ENCODE measurements at regions not wholly inside any gene's neighbourhood (a gene's known extent, or its start where the extent isn't known, plus 50 kb on each side); places are given as distances from the start of the nearest gene placed in this dataset.
"Not testable (repeated sequence)": the region's sequence is repeated elsewhere in the genome, so short reads cannot be mapped to it uniquely, and the experiment has no call there.

DNA sequence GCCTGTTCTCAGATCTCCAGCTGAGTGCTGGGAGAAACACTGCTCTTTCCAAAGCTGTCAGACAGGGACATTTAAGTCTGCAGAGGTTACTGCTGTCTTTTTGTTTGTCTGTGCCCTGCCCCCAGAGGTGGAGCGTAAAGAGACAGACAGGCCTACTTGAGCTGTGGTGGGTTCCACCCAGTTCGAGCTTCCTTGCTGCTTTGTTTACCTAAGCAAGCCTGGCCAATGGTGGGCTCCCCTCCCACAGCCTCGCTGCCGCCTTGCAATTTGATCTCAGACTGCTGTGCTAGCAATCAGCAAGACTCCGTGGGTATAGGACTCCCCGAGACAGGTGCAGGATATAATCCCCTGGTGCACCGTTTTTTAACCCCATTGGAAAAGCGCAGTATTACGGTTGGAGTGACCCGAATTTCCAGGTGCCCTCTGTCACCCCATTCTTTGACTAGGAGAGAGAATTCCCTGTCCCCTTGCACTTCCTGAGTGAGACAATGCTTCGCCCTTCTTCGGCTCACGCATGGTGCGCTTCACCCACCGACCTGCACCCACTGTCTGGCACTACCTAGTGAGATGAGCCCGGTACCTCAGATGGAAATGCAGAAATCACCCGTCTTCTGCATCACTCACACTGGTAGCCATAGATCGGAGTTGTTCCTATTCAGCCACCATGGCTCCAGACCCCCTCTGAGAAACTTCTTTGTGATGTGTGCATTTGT, 650.3 kb upstream of the ALG10B start:
- TF ChIP-seq CTCF (conservative IDR thresholded peaks at IDR 0.05): no peak
- no peak overlapping the region for H3K27ac ChIP-seq

DNA sequence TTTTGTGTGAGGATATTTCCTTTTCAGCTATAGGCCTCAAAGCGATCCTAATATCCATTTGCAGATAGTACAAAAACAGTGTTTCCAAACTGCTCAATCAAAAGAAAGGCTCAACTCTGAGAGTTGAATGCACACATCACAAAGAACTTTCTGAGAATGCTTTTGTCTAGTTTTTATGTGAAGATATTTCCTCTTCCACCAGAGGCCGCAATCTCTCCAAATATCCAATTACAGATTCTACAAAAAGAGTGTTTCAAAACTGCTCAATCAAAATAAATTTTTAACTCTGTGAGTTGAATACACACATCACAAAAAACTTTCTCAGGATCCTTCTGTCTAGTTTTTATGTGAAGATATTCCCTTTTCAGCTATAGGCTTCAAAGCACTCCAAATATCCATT, 648.0 kb upstream of the ALG10B start:
- peak; percentile 53 for TF ChIP-seq CTCF (conservative IDR thresholded peaks at IDR 0.05)
- H3K27ac ChIP-seq: not testable (repeated sequence)

DNA sequence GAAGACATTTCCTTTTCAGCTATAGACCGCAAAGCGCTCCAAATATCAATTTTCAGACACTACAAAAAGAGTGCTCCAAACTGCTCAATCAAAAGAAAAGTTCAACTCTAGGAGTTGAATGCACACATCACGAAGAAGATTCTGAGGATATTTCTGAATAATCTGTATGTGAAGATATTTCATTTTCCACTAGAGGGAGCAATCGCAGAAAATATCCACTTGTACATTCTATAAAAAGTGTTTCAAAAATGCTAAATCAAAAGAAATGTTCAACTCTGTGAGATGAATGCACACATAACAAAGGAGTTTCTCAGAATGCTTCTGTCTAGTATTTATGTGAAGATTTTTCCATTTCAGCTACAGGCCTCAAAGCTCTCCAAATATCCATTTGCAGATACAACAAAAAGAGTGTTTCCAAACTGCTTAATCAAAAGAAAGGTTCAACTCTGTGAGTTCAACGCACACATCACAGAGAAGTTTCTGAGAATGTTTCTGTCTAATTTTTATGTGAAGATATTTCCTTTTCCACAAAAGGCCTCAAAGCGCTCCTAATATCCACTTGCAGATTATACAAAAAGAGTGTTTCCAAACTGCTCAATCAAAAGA, 643.8 kb upstream of the ALG10B start:
- TF ChIP-seq CTCF (conservative IDR thresholded peaks at IDR 0.05): peak; percentile 80
- no peak overlapping the region for H3K27ac ChIP-seq

GRCh38 chr12:37720846-37721245, 595.7 kb upstream of the ALG10B start:
- TF ChIP-seq CTCF (conservative IDR thresholded peaks at IDR 0.05): no peak
- no peak overlapping the region for H3K27ac ChIP-seq

DNA sequence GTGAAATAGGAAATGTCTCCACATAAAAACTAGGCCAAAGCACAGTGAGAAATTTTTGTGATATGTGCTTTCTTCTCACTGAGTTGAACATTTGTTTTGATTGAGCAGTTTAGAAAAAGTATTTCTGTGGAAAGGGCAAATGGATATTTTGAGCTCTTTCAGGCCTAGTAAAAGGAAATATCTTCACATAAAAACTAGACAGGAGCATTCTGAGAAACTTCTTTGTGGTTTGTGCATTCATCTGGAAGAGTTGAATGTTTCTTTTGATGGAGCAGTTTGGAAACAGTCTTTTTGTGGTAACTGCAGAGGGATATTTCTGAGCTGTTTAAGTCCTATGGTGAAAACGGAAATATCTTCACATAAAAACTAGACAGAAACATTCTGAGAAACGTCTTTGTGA, 582.7 kb upstream of the ALG10B start:
- TF ChIP-seq CTCF (conservative IDR thresholded peaks at IDR 0.05): no peak
- H3K27ac ChIP-seq: no peak overlapping the region

Measured in VCaP (cell line).